Esophagus muscularis mucosa (tissue), 4 donors: ENCODE measurements at regions not wholly inside any gene's neighbourhood (a gene's known extent, or its start where the extent isn't known, plus 50 kb on each side); places are given as distances from the start of the nearest gene placed in this dataset.

Source experiments
- CTCF ChIP-seq, 3 experiments: fragments of 200-600 bp in 2 of 3; fragments of 450-650 bp in 1 of 3; sonication (generic) in 2 of 3; IDR thresholded peaks; one replicate each; pipeline ENCODE4 v1.5.1; 2017 to 2019; ENCODE audit warnings: antibody characterized with exemption in 3 of 3, mild to moderate bottlenecking in 2 of 3, moderate library complexity in 1 of 3
- EP300 ChIP-seq: sonication (generic); formaldehyde crosslinking; IDR thresholded peaks from one replicate; pipeline ENCODE4 v1.6.1; 2017; ENCODE audit warnings: antibody characterized with exemption
- POLR2A ChIP-seq: fragments of 450-650 bp; IDR thresholded peaks from one replicate; pipeline ENCODE4 v1.6.1; 2017; ENCODE audit warnings: antibody characterized with exemption, moderate library complexity, mild to moderate bottlenecking, low read depth

DNA sequence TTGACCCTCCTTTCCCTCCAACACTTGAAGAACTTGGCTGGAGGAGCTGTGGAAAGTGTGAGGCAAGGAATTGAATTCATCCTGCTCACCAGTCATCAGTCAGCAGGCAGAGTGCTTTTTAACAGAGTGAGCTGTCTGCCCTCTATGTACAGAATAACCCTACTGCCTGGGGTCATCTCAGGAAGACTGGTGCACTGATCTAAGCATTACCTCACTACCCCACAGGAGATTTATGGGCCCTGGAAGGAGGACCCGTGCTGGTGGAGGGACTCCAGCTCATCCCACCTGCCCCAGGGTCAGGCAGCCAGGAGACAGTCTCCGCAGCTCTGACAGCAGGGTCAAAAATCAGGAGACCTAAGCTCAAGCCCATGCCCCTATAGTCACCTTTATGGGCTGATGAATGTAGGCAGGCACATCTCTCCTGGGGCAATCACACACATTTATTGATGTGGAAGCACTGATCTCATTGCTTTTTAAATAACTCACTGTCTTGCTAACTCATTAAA lies 270.8 kb upstream of the SESN3 start:
- no peak for TF ChIP-seq POLR2A
- no peak for TF ChIP-seq EP300
- TF ChIP-seq CTCF (IDR thresholded peaks at IDR 0.05), result no peak
